NCI-H1417 (cell line): ENCODE measurements at regions not wholly inside any gene's neighbourhood (a gene's known extent, or its start where the extent isn't known, plus 50 kb on each side); places are given as distances from the start of the nearest gene placed in this dataset.
"Not testable (repeated sequence)": the region's sequence is repeated elsewhere in the genome, so short reads cannot be mapped to it uniquely, and the experiment has no call there.

Source experiments
- DNase-seq, 3 experiments: peaks; one replicate each; lab custom pipeline; 2025; lab: John Stamatoyannopoulos, UW

GRCh38 chr13:19123502-19123901 lies 58.1 kb downstream of the TUBA3C start:
- DNase-seq, result no peak

DNA sequence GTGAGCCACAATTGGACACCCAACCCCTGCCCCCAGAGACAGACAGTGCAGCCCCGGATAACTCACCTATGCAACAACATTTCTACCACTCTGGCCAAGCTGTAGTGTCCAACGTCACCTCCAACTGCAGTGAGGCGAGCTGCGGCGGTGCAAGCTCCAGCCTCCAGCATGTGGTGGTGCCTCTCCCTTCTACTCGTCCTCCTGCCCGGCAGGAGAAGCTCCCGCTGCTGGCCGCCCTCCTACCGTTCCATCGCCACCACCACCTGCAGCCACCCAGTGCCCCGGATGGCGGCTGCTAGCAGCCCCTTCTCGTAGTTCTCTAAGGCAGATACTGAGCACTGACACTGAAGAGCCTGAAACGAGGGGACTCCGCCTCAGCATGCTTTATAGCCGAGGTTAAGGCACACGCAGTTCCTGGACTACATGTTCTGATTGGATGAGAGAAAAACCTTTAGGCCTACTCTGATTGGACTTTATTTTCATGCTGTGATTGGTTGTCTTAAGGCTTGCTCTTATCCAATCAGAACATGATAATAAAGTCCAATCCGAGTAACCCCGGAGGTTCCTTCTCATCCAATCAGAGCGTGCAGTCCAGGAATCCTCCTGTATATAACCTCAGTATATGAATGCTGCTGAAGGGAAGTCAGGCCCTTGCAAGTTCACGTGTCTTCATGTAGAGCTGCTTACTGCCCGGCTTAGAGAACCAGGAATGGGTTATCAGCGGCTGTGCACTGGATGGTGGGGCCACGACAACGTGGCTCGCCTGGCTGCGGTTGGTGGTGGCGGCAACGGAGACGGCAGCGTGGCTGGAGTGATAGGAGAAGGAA lies 63.5 kb downstream of the TUBA3C start:
- peak in 1 of 3 experiments; percentile 15 for DNase-seq

DNA sequence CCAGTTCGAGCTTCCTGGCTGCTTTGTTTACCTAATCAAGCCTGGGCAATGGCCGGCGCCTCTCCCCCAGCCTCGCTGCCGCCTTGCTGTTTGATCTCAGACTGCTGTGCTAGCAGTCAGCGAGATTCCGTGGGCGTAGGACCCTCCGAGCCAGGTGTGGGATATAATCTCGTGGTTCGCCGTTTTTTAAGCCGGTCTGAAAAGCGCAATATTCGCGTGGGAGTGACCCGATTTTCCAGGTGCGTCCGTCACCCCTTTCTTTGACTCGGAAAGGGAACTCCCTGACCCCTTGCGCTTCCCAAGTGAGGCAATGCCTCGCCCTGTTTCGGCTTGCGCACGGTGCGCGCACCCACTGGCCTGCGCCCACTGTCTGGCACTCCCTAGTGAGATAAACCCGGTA lies 72.4 kb downstream of the TUBA3C start:
- DNase-seq, result not testable (repeated sequence)

DNA sequence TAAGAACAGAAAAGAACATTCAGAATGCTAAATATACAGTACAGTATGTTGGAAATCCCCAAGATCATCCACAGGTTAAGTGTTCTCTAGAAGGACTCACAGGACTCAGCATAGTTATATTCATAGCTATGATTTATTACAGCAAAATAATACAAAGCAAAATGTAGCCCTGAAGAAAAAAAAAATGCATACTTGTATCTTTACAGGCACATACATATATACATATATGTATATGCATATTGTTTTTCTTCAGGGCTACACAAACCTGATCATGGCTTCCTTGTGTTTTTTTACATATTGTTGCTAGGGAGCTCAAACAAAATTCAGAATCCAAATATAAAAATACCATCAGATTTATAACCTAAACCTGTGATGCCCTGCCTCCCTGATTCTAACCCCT lies 78.5 kb downstream of the TUBA3C start:
- DNase-seq, result no peak

GRCh38 chr13:19093369-19093768 lies 88.3 kb downstream of the TUBA3C start:
- DNase-seq, result no peak

GRCh38 chr13:19090495-19090894 lies 91.1 kb downstream of the TUBA3C start:
- DNase-seq, result no peak

- DNase-seq, result peak in 1 of 3 experiments; percentile 10
Observed at GRCh38 chr13:19089315-19089714, 92.3 kb downstream of the TUBA3C start.

GRCh38 chr13:19088416-19088815 lies 93.2 kb downstream of the TUBA3C start:
- no peak for DNase-seq

DNA sequence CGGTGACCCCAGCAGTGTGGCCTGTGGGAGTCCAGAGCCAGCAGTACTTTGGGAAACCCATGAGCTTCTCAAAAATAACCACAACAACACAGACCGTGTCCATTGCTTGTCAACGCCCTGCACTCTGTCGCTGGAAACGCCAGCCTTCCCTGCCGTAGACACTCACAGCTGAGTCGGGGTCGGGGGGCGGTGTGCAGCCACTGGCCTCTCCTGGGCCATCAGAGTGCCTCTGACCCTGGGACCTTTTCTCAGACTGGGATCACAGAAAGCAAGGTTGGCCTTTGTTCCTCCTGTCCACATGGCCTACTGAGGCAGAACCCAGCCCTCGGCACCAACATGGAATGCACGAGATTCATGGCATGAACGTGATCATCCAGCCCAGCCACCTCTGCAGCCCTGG lies 95.7 kb downstream of the TUBA3C start:
- no peak for DNase-seq

GRCh38 chr13:19085258-19085657 lies 96.4 kb downstream of the TUBA3C start:
- DNase-seq, result no peak

DNA sequence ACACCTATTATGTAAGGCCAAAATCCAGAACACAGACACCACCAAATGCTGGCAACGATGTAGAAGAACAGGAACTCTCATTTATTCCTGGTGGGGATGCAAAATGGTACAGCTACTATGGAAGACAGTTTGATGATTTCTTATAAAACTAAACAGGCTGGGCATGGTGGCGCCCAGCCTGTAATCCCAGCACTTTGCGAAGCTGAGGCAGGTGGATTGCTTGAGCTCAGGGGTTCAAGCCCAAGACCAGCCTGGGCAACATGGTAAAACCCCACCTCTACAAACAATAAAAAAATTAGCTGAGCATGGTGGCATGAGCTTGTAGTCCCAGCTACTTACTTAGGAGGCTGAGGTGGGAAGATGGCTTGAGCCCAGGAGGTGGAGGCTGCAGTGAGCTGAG lies 98.3 kb downstream of the TUBA3C start:
- no peak for DNase-seq

GRCh38 chr13:19075418-19075817 lies 106.2 kb downstream of the TUBA3C start:
- DNase-seq, result no peak

GRCh38 chr13:19074519-19074918 lies 107.1 kb downstream of the TUBA3C start:
- DNase-seq, result no peak

- DNase-seq, result not testable (repeated sequence)
Observed at GRCh38 chr13:19074106-19074505, 107.5 kb downstream of the TUBA3C start.

DNA sequence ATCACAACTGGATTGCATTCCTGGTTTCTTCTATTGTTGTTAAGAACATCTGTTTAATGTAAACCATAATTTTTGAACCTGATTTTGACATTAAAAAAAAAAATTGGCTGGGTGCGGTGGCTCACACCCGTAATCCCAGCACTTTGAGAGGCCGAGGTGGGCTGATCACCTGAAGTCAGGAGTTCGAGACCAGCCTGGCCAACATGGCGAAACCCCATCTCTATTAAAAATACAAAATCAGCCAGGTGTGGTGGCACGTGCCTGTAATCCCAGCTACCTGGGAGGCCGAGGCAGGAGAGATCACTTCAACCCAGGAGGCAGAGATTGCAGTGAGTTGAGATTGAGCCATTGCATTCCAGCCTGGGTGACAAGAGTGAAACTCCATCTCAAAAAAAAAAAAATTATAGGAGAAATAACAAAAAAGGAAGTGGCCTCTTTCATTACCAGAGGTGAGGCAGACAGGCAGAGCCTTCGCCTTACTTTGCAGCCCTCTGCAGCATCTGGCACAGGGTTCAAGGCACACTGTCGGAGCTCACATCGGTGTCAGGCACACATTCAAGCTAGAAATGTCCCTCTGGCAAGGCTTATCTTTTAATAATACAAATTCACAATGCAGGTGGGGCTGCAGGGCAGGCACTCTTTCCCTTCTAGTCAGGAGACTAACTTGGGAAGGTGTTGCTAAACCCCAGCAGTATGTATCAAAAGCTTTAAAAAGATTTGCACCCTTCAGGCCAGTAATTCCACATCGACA lies 108.5 kb downstream of the TUBA3C start:
- not testable (repeated sequence) for DNase-seq

GRCh38 chr13:19072543-19072942 lies 109.1 kb downstream of the TUBA3C start:
- no peak for DNase-seq

DNA sequence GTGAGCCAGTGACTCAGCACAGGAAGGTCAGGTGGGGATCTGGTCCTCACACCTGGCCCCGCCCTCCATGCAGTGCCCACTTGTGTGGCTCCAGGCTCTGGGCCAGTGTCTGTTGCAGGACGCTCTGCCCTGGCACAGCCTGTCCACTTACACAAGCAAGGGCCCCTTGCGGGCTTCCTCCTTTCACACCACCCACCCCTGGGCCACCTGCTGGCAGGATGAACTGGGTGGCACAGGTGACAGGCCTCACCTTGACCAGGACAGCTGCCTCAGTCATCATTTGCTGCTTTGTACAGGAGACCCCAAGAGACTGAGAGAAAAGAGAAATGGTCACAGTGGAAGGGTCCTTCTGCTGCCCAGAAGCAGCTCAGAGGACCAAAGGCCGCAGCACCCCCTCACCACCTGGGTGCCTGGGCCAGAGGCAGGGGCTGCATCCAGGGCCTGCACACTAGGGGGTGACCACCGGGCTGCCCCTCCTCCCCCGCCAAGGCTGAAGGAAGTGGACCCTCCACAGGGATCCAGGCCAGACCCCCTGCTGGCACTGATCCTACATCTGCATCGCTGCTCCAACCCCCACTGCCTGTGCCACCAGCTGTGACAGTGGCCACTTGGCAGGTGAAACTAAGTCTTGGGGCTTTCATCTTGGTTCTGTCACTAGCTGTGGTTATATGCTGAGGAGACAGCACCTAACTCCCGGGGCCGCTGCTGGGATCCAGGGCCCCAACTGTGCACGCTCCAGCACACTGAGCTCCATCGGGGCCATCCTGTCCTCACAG lies 110.3 kb downstream of the TUBA3C start:
- DNase-seq, result no peak

- no peak for DNase-seq
Observed at GRCh38 chr13:19070398-19070735, 111.3 kb downstream of the TUBA3C start.

DNA sequence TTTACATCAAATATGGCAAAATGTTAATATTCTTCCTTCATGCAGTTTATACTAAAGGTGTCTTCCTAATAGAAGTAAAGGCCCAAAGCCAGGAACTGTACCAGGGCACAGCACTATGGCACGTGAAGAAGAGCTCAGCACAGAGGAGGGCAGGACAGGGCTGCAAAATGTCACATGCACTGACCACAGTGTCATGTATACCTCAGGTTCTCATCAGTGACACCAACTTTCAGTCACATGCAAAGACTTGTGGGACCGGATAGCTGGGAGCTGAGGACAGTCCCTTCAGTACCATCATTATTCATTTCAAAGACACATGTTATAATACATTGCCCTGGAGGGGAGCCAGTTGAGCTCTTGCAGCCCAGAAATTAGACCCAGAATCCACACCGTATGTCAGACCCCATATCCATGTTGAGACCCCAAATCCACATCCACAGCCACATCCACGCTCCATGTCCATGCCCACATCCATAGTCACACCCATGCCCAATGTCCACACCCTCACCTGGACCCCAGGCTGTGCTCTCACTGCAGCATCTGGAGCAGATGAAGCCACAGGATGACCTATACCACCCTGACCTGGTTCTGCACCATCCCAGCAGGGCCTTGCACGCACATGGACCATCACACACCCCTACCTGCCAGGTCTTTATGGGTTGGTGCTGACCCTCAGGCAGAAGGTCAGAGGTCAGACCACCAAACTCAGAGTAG lies 111.8 kb downstream of the TUBA3C start:
- DNase-seq, result no peak

DNA sequence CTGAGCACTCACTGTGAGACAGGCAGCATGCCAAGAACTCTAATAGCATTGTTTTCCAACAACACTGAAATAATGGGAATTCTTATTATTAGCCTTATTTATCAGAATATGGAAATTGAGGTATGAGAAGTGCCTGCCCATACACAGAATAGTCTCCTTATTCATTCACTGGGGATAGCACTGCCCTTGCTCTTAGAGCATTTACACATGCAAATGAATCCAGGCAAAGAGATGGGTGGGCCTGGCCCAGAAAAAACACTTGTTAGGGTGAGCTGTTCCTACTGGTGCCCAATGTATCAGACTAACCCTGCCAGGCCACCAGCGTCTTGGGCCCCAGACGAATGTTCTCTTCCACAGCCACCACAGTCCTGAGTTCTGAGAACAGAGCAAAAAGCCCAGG lies 112.9 kb downstream of the TUBA3C start:
- no peak for DNase-seq

DNA sequence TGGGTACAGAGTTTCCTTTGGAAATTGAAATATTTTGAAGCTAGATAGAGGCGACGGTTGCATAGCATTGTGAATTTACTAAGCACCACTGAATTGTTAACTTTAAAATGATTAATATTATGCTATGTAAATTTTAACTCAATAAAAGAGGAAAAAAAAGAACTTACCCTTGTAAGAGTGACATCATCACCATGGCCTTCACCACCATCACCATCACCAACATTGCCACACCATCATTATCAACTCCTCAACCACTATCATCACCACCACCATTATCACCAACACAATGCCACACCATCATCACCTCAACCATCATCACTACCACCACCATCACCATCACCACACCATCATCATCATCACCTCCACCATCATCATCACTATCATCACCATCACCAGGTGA lies 113.9 kb downstream of the TUBA3C start:
- DNase-seq, result no peak

GRCh38 chr13:19062801-19063200 lies 118.8 kb downstream of the TUBA3C start:
- DNase-seq, result no peak
